ENCODE measurements at regions not wholly inside any gene's neighbourhood (a gene's known extent, or its start where the extent isn't known, plus 50 kb on each side); places are given as distances from the start of the nearest gene placed in this dataset.
A peak's percentile ranks its signal among the peaks of the same experiment; 100 is the strongest.

- H3K27ac ChIP-seq = no peak overlapping the region
- no peak for TF ChIP-seq CTCF (conservative IDR thresholded peaks at IDR 0.05)
- TF ChIP-seq ZFX (IDR thresholded peaks at IDR 0.05) = no peak
Observed at GRCh38 chr7:72524037-72524436, 111.9 kb upstream of the CALN1 start.

GRCh38 chr7:72504061-72504706, 92.0 kb upstream of the CALN1 start:
- TF ChIP-seq CTCF (conservative IDR thresholded peaks at IDR 0.05) (no peak), ZFX (IDR thresholded peaks at IDR 0.05) (no peak)
- no peak overlapping the region for H3K27ac ChIP-seq

GRCh38 chr7:72503644-72504043, 91.5 kb upstream of the CALN1 start:
- TF ChIP-seq ZFX (IDR thresholded peaks at IDR 0.05) = no peak
- TF ChIP-seq CTCF (conservative IDR thresholded peaks at IDR 0.05) = no peak

GRCh38 chr7:72494807-72495206, 82.7 kb upstream of the CALN1 start:
- TF ChIP-seq CTCF (conservative IDR thresholded peaks at IDR 0.05) (no peak), ZFX (IDR thresholded peaks at IDR 0.05) (no peak)
- no peak overlapping the region for H3K27ac ChIP-seq

More at GRCh38 chr7:72503644-72504043, 91.5 kb upstream of the CALN1 start:
- no peak overlapping the region for H3K27ac ChIP-seq

GRCh38 chr7:72493850-72494661, 81.9 kb upstream of the CALN1 start:
- no peak overlapping the region for H3K27ac ChIP-seq
- TF ChIP-seq ZFX (IDR thresholded peaks at IDR 0.05) (no peak), CTCF (conservative IDR thresholded peaks at IDR 0.05) (peak; percentile 90)

GRCh38 chr7:72492461-72493065, 80.4 kb upstream of the CALN1 start:
- TF ChIP-seq ZFX (IDR thresholded peaks at IDR 0.05) (no peak), CTCF (conservative IDR thresholded peaks at IDR 0.05) (no peak)
- no peak overlapping the region for H3K27ac ChIP-seq

GRCh38 chr7:72490301-72490700, 78.2 kb upstream of the CALN1 start:
- TF ChIP-seq ZFX (IDR thresholded peaks at IDR 0.05) (no peak), CTCF (conservative IDR thresholded peaks at IDR 0.05) (no peak)

More at GRCh38 chr7:72490301-72490700, 78.2 kb upstream of the CALN1 start:
- H3K27ac ChIP-seq = no peak overlapping the region

All from C4-2B (cell line).